H1 (cell line): ENCODE measurements at regions not wholly inside any gene's neighbourhood (a gene's known extent, or its start where the extent isn't known, plus 50 kb on each side); places are given as distances from the start of the nearest gene placed in this dataset.

Experiments
- GTF2F1 ChIP-seq: IDR thresholded peaks from 2 replicates; pipeline ENCODE4 v1.6.1; 2012; ENCODE audit warnings: low read depth, low read length, improper control_type of control experiment, borderline replicate concordance
- HDAC6 ChIP-seq: IDR thresholded peaks from one replicate; pipeline ENCODE4 v1.7.1; 2012; ENCODE audit warnings: low read depth, mild to moderate bottlenecking, inconsistent platforms, low read length, moderate library complexity
- SIN3A ChIP-seq, 2 experiments: IDR thresholded peaks in 1 of 2; conservative IDR thresholded peaks in 1 of 2; 2 replicates each; pipeline ENCODE4 v1.6.1; 2011 to 2012; ENCODE audit warnings: low read length in 2 of 2, improper control_type of control experiment in 1 of 2, low read depth in 1 of 2, mild to moderate bottlenecking in 1 of 2
- TF ChIP-seq, protein P1 (sequence below), 3 experiments: IDR thresholded peaks; 1 replicate in 2 of 3; 2 replicates in 1 of 3; pipeline versions ENCODE4 v1.5.1 to v1.6.1; 2011; ENCODE audit warnings: low read length in 3 of 3, mild to moderate bottlenecking in 3 of 3, inconsistent platforms in 2 of 3, low read depth in 1 of 3, moderate library complexity in 1 of 3; ENCODE audit not compliant: insufficient read depth in 1 of 3; ENCODE audit errors: control extremely low read depth in 1 of 3
- TF ChIP-seq, protein P2 (sequence below): IDR thresholded peaks from 2 replicates; pipeline ENCODE4 v1.6.1; 2012; ENCODE audit warnings: inconsistent platforms

DNA sequence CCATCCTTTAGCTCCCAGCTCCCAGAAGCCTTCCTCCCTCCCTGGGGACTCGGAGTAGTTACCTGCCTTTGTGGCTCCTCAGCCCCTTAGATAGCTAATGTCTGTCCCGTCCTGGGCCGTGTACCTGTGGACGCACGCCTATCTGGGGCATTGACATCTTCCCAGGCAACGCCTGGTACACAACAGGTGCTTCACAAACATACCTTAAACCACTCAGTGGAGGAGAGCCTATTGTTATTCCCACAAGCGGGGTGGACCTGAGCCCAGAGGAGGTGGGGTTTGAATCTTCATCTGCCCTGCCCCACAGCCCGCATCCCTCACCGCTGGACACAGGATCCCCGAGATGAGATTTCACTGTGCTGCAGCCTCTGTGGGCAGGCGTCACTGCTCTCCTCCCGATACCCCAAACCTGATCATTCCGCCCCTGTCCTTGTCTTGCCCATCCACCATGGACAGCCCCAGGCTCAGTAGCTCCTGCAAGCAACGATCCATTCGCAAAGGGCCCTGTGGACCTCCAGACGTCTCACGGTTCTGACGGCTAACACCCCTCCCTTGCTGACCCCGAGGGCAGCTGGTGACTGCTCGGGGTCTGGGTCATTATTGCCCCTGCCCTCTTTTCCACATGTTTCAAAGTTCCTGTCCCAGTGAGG lies 73.8 kb upstream of the SHISAL1 start (continued):
- TF ChIP-seq, protein P1, sequence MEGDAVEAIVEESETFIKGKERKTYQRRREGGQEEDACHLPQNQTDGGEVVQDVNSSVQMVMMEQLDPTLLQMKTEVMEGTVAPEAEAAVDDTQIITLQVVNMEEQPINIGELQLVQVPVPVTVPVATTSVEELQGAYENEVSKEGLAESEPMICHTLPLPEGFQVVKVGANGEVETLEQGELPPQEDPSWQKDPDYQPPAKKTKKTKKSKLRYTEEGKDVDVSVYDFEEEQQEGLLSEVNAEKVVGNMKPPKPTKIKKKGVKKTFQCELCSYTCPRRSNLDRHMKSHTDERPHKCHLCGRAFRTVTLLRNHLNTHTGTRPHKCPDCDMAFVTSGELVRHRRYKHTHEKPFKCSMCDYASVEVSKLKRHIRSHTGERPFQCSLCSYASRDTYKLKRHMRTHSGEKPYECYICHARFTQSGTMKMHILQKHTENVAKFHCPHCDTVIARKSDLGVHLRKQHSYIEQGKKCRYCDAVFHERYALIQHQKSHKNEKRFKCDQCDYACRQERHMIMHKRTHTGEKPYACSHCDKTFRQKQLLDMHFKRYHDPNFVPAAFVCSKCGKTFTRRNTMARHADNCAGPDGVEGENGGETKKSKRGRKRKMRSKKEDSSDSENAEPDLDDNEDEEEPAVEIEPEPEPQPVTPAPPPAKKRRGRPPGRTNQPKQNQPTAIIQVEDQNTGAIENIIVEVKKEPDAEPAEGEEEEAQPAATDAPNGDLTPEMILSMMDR (IDR thresholded peaks at IDR 0.05; ENCODE audit: control extremely low read depth in 1 of 3, insufficient read depth in 1 of 3, low read depth in 1 of 3, low read length in 3 of 3) = no peak
- no peak for TF ChIP-seq HDAC6
- no peak for TF ChIP-seq GTF2F1
- TF ChIP-seq, protein P2, sequence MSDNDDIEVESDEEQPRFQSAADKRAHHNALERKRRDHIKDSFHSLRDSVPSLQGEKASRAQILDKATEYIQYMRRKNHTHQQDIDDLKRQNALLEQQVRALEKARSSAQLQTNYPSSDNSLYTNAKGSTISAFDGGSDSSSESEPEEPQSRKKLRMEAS = no peak
- TF ChIP-seq SIN3A (conservative IDR thresholded peaks at IDR 0.05 in 1 of 2, IDR thresholded peaks at IDR 0.05 in 1 of 2; ENCODE audit: low read depth in 1 of 2, low read length in 2 of 2) = no peak
